ENCODE measurements at regions not wholly inside any gene's neighbourhood (a gene's known extent, or its start where the extent isn't known, plus 50 kb on each side); places are given as distances from the start of the nearest gene placed in this dataset.

GRCh38 chr16:49918257-49918656 is 62.3 kb upstream of the ZNF423 start:
- H3K27ac ChIP-seq = no peak overlapping the region

GRCh38 chr16:49919327-49919726 is 63.4 kb upstream of the ZNF423 start:
- Histone ChIP-seq H3K27me3 (peaks cover 9% of the 10 kb centered on the region), H3K4me3 (no peak overlapping the region), H3K27ac (no peak overlapping the region), H3K4me1 (no peaks in the 10 kb centered on the region), H3K9me3 (no peaks in the 10 kb centered on the region), H3K36me3 (no peaks in the 10 kb centered on the region)
- WGBS, 2 donors (ENCODE audit: low coverage in 1 of 2) = 100% methylated on average over 2 to 3 of the region's 3 CpGs
- ATAC-seq = no peak
- TF ChIP-seq EP300 (IDR thresholded peaks at IDR 0.05) = no peak
- TF ChIP-seq POLR2AphosphoS5 (IDR thresholded peaks at IDR 0.05) = no peak
- TF ChIP-seq CTCF (IDR thresholded peaks at IDR 0.05) = no peak
- TF ChIP-seq POLR2A (IDR thresholded peaks at IDR 0.05) = no peak

More at GRCh38 chr16:49918257-49918656, 62.3 kb upstream of the ZNF423 start:
- H3K9me3 ChIP-seq = no peaks in the 10 kb centered on the region
- peaks cover 9% of the 10 kb centered on the region for H3K27me3 ChIP-seq
- ATAC-seq = no peak
- no peaks in the 10 kb centered on the region for H3K4me1 ChIP-seq
- no peak overlapping the region for H3K4me3 ChIP-seq
- TF ChIP-seq POLR2A (IDR thresholded peaks at IDR 0.05) (no peak), POLR2AphosphoS5 (IDR thresholded peaks at IDR 0.05) (no peak), CTCF (IDR thresholded peaks at IDR 0.05) (no peak), EP300 (IDR thresholded peaks at IDR 0.05) (no peak)
- H3K36me3 ChIP-seq = no peaks in the 10 kb centered on the region
- WGBS, 2 donors (ENCODE audit: low coverage in 1 of 2) = 83 to 100% methylated on average over 7 of the region's 8 CpGs

GRCh38 chr16:49920397-49920796 is 64.5 kb upstream of the ZNF423 start:
- TF ChIP-seq POLR2A (IDR thresholded peaks at IDR 0.05) (no peak), POLR2AphosphoS5 (IDR thresholded peaks at IDR 0.05) (no peak), EP300 (IDR thresholded peaks at IDR 0.05) (no peak), CTCF (IDR thresholded peaks at IDR 0.05) (no peak)
- Histone ChIP-seq H3K4me3 (no peak overlapping the region), H3K36me3 (no peaks in the 10 kb centered on the region), H3K27ac (no peak overlapping the region), H3K27me3 (peaks cover 9% of the 10 kb centered on the region), H3K9me3 (no peaks in the 10 kb centered on the region), H3K4me1 (no peaks in the 10 kb centered on the region)
- WGBS, 2 donors (ENCODE audit: low coverage in 1 of 2) = 64 to 83% methylated on average over 2 to 4 of the region's 4 CpGs
- ATAC-seq = no peak

- Histone ChIP-seq H3K27ac (no peak overlapping the region), H3K4me1 (no peaks in the 10 kb centered on the region), H3K27me3 (peaks cover 9% of the 10 kb centered on the region), H3K36me3 (no peaks in the 10 kb centered on the region), H3K9me3 (no peaks in the 10 kb centered on the region), H3K4me3 (no peak overlapping the region)
- no peak for ATAC-seq
- WGBS, 2 donors (ENCODE audit: low coverage in 1 of 2) = no CpG with 5 or more reads among the region's 8 CpGs
- TF ChIP-seq POLR2A (IDR thresholded peaks at IDR 0.05) (no peak), CTCF (IDR thresholded peaks at IDR 0.05) (no peak), EP300 (IDR thresholded peaks at IDR 0.05) (no peak), POLR2AphosphoS5 (IDR thresholded peaks at IDR 0.05) (no peak)
These were observed 65.2 kb upstream of the ZNF423 start for GRCh38 chr16:49921106-49921505.

GRCh38 chr16:49921791-49922456 is 66.0 kb upstream of the ZNF423 start:
- WGBS, 2 donors (ENCODE audit: low coverage in 1 of 2) = 76 to 96% methylated on average over 2 of the region's 6 CpGs
- H3K27me3 ChIP-seq = peaks cover 9% of the 10 kb centered on the region
- no peak overlapping the region for H3K27ac ChIP-seq
- TF ChIP-seq POLR2AphosphoS5 (IDR thresholded peaks at IDR 0.05) (no peak), POLR2A (IDR thresholded peaks at IDR 0.05) (no peak), EP300 (IDR thresholded peaks at IDR 0.05) (no peak), CTCF (IDR thresholded peaks at IDR 0.05) (peak in 3 of 4 experiments; percentile 50 to 72 (median 58))
- H3K4me3 ChIP-seq = no peak overlapping the region
- H3K36me3 ChIP-seq = no peaks in the 10 kb centered on the region
- peak; percentile 48 for ATAC-seq
- H3K4me1 ChIP-seq = no peaks in the 10 kb centered on the region
- no peaks in the 10 kb centered on the region for H3K9me3 ChIP-seq
